Omental fat pad (tissue), 3 donors: ENCODE measurements at regions not wholly inside any gene's neighbourhood (a gene's known extent, or its start where the extent isn't known, plus 50 kb on each side); places are given as distances from the start of the nearest gene placed in this dataset.

Experiments used
- ATAC-seq: fragments of 150-250 bp; one replicate; pipeline ENCODE4 v1.9.1; 2016; ENCODE audit warnings: mild to moderate bottlenecking, moderate library complexity; ENCODE audit not compliant: low FRiP score
- DNase-seq: peaks from one replicate; pipeline ENCODE4 v3.0.0-alpha.2; 2019; ENCODE audit warnings: low spot score
- CTCF ChIP-seq, 3 donors: fragments of 450-650 bp; IDR thresholded peaks; one replicate each; pipeline ENCODE4 v1.5.1; 2016 to 2017; ENCODE audit warnings: antibody characterized with exemption in 3 of 3, mild to moderate bottlenecking in 3 of 3, moderate library complexity in 2 of 3

GRCh38 chr2:183341057-183341456, 216.8 kb downstream of the NUP35 start:
- DNase-seq = no peak
- ATAC-seq = no peak
- no peak for TF ChIP-seq CTCF (IDR thresholded peaks at IDR 0.05)

GRCh38 chr2:183347969-183348368, 223.7 kb downstream of the NUP35 start:
- no peak for TF ChIP-seq CTCF (IDR thresholded peaks at IDR 0.05)
- ATAC-seq = no peak
- DNase-seq = no peak

DNA sequence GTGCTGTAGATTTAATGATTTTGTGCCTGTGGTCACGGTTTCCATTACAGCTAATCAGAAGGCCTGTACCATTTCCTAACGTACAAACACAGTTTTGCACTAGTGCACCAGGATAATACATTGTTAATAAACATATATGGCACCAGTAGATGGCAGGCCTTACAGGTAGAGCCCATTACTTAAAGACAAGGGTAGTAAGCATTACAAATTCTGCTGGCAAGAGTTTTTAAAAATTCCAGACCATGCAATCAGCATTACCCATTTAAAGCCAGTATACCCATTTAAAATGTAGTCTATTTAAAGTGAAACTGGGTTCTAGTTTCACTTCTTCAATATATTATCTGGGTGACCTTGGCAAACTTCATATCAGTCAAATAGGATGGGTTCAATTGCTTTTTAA, 224.2 kb downstream of the NUP35 start:
- no peak for TF ChIP-seq CTCF (IDR thresholded peaks at IDR 0.05)
- DNase-seq = no peak
- ATAC-seq = no peak

DNA sequence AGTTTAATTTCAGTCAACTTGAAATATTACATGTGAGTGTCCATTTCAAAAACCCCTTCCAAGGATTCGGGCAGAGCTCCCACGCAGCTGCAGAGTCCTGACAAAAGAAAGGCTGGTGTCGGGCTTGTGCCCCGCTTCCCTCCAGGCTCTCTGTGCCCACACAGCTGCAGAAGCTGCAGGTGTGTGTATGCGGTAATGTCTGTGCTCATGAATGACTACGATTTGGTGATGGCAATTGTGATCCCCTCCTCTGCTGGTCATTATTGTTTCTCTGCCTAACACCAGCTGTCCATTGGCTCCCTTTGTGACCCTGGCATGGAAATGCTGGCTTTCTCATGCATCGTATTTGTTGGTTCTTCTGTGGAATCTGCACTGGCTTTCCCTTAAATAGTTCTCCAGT, 224.8 kb downstream of the NUP35 start:
- no peak for TF ChIP-seq CTCF (IDR thresholded peaks at IDR 0.05)
- ATAC-seq = no peak
- DNase-seq = no peak

DNA sequence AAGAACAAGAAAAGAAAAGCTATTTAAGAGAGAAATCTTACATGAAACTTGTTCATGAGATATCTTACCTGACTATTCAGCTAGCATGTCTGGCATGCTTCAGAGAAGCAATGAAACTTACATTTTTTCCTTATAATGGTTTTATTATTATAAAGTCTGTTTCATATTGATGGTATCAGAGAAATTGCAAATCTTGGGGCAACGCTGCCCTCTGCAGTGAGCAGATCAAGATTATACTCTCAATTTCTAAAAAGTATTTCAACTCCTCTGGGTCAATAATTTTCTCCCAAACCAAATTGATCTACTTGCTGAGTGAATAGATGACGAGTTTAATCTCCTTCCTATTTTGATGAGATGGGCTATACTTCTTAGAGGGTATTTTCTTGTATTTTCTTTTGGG, 235.6 kb downstream of the NUP35 start:
- TF ChIP-seq CTCF (IDR thresholded peaks at IDR 0.05) = no peak

GRCh38 chr2:183371545-183371944, 247.3 kb downstream of the NUP35 start:
- no peak for DNase-seq
- no peak for ATAC-seq
- TF ChIP-seq CTCF (IDR thresholded peaks at IDR 0.05) = no peak

More for the DNA sequence above, 235.6 kb downstream of the NUP35 start:
- no peak for DNase-seq
- no peak for ATAC-seq

DNA sequence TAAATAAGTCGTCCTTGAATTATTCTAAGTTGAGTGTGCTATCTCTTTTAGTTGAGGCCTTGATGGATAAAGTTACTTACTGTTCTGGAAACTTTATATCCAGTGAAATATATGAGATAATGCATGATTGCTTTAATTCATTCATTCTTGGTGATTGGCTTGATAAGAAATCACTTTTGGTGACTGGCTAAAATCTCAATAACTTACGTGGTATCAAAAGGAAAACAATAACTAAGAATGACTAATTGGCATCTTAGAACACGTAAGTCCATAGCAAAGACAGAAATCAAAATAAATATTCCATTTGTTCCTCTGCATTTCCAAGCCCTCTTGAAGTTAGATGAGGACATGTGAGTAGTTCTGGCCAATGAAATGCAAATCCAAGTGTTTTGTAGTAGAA, 251.6 kb downstream of the NUP35 start:
- DNase-seq (no peak), ATAC-seq (no peak)
- no peak for TF ChIP-seq CTCF (IDR thresholded peaks at IDR 0.05)
